ENCODE measurements at regions not wholly inside any gene's neighbourhood (a gene's known extent, or its start where the extent isn't known, plus 50 kb on each side); places are given as distances from the start of the nearest gene placed in this dataset.

DNA sequence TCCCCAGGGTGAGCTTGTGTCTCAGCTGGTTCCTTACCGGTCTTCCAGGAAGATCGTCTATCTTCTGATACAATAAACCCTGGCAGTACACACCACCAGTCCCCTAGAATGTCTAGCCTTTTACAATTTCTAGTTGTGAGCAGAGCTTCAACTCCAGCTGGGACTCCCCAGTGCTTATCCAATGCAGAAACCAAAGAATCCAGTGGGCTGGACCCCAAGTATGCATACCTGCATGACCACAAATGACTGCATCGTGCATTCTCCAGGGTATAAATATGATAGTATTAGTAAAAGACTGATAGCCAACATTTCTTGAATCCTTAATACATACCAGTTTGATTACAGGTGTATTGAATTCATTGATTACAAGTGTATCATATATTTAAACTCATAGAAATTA lies 176.0 kb downstream of the SATB1 start:
- Histone ChIP-seq H3K4me1 (ENCODE audit: insufficient read depth, low read length) (no peaks in the 10 kb centered on the region), H3K9me3 (ENCODE audit: low read depth, low read length) (no peaks in the 10 kb centered on the region), H3K27me3 (ENCODE audit: insufficient read depth, low read length) (no peaks in the 10 kb centered on the region), H3K4me2 (ENCODE audit: insufficient read depth, low read length) (no peak overlapping the region), H2AFZ (ENCODE audit: low read length) (no peak overlapping the region), H3K79me2 (ENCODE audit: insufficient read depth, low read length) (no peaks in the 10 kb centered on the region), H3K27ac (ENCODE audit: low read depth, low read length) (no peak overlapping the region), H4K20me1 (ENCODE audit: insufficient read depth, low read length) (no peaks in the 10 kb centered on the region), H3K4me3 (ENCODE audit: insufficient read depth, low read length) (no peak overlapping the region), H3K36me3 (ENCODE audit: insufficient read depth, low read length) (no peaks in the 10 kb centered on the region)
- TF ChIP-seq, protein P1, sequence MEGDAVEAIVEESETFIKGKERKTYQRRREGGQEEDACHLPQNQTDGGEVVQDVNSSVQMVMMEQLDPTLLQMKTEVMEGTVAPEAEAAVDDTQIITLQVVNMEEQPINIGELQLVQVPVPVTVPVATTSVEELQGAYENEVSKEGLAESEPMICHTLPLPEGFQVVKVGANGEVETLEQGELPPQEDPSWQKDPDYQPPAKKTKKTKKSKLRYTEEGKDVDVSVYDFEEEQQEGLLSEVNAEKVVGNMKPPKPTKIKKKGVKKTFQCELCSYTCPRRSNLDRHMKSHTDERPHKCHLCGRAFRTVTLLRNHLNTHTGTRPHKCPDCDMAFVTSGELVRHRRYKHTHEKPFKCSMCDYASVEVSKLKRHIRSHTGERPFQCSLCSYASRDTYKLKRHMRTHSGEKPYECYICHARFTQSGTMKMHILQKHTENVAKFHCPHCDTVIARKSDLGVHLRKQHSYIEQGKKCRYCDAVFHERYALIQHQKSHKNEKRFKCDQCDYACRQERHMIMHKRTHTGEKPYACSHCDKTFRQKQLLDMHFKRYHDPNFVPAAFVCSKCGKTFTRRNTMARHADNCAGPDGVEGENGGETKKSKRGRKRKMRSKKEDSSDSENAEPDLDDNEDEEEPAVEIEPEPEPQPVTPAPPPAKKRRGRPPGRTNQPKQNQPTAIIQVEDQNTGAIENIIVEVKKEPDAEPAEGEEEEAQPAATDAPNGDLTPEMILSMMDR (IDR thresholded peaks at IDR 0.05; ENCODE audit: extremely low read depth, low read depth, low read length): no peak
- no peak for DNase-seq (ENCODE audit: insufficient read length, low spot score, missing footprints)

DNA sequence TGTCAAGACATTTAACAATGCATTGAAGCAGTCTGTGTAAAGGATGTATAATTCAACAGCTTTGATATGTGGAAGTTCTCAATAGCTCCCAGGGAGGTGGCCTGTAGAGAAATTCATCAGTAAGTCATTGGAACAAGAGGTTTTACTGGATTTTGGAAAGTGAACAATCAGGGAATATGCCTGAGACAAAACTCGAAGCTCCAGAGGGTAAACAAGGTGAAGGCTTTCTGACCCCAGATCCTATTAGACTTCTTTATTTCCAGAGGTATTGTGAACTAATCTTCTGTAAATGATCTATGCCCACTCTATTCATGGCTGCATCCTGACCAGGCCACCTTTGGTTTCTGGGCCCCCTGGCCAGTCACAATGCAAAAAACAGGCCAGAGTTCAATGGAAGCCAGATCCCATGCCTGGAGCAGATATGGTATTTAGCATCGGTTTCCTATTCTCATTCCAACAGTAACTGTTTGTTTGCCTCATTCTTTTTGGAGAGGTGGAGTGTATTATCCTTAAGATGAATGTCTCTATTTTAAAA lies 177.3 kb downstream of the SATB1 start:
- Histone ChIP-seq H3K4me2 (ENCODE audit: insufficient read depth, low read length) (no peak overlapping the region), H3K27ac (ENCODE audit: low read depth, low read length) (no peak overlapping the region), H3K27me3 (ENCODE audit: insufficient read depth, low read length) (no peaks in the 10 kb centered on the region), H2AFZ (ENCODE audit: low read length) (no peak overlapping the region), H3K36me3 (ENCODE audit: insufficient read depth, low read length) (no peaks in the 10 kb centered on the region), H3K9me3 (ENCODE audit: low read depth, low read length) (no peaks in the 10 kb centered on the region), H4K20me1 (ENCODE audit: insufficient read depth, low read length) (no peaks in the 10 kb centered on the region), H3K79me2 (ENCODE audit: insufficient read depth, low read length) (no peaks in the 10 kb centered on the region), H3K4me1 (ENCODE audit: insufficient read depth, low read length) (no peaks in the 10 kb centered on the region), H3K4me3 (ENCODE audit: insufficient read depth, low read length) (no peak overlapping the region)
- no peak for DNase-seq (ENCODE audit: insufficient read length, low spot score, missing footprints)
- TF ChIP-seq, protein P1 (IDR thresholded peaks at IDR 0.05; ENCODE audit: extremely low read depth, low read depth, low read length): no peak

DNA sequence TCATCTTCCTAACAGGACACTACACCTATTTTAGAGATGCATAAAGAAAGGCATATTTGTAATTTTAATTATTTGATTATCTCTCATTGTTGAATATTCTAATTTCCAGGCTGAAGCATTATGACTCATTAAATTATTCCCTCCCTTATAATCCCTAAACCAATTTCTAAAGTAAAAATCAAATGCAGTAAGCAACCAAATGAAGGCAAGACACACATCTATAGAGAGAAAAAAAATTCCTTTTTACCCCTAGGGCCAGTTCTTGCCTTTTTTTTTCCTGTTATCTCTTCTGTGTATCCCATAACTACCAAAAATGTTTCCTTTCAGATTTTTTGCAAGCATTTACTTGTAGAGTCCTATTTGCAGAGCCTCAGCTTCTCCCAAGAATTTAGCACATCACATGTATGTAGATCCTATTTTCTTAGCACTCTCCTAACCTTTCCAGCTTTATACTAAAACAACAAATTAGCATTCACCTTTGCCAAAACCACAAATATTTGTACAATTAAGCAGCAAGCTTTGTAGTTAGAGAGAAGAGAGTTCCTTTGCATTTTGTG lies 177.9 kb downstream of the SATB1 start:
- Histone ChIP-seq H4K20me1 (ENCODE audit: insufficient read depth, low read length) (no peaks in the 10 kb centered on the region), H3K4me1 (ENCODE audit: insufficient read depth, low read length) (no peaks in the 10 kb centered on the region), H3K27ac (ENCODE audit: low read depth, low read length) (no peak overlapping the region), H3K4me2 (ENCODE audit: insufficient read depth, low read length) (no peak overlapping the region), H3K4me3 (ENCODE audit: insufficient read depth, low read length) (no peak overlapping the region), H2AFZ (ENCODE audit: low read length) (no peak overlapping the region), H3K79me2 (ENCODE audit: insufficient read depth, low read length) (no peaks in the 10 kb centered on the region), H3K9me3 (ENCODE audit: low read depth, low read length) (no peaks in the 10 kb centered on the region), H3K36me3 (ENCODE audit: insufficient read depth, low read length) (no peaks in the 10 kb centered on the region), H3K27me3 (ENCODE audit: insufficient read depth, low read length) (no peaks in the 10 kb centered on the region)
- DNase-seq (ENCODE audit: insufficient read length, low spot score, missing footprints): no peak
- TF ChIP-seq, protein P1 (IDR thresholded peaks at IDR 0.05; ENCODE audit: extremely low read depth, low read depth, low read length): no peak

DNA sequence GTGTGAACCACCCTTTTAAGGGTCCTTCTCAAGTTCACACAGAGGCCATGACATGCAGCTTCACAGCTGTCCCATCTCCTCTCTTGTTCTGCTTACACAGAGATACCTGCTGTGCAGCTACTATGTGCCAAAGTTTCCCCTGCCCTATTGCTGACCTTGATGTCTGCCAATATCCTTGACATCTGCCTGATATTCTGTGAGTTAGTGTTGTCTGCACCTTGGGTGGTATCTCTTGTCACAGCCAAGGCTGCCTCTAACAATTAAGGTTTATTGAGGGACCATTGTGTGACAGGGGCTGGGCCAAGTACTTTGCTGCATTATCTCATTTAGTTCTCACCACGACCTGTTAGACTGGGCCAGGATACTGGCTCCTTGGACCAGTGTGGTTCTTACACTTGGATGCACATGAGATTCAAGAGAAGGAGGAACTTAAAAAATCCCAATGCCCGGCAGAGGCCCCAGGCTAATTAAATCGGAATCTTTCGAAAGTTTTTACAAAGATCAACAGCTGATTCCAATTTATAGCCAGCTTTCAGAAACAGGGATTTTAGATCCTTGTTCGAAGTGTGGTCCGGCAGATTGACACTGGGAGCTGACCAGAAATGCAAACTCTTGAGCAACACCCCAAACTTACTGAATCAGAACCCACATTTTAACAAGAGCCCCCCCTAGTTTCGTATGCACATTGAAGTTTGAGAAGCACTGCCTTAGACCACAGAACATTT lies 178.6 kb downstream of the SATB1 start:
- H2AFZ ChIP-seq (ENCODE audit: low read length): no peak overlapping the region
- no peak for DNase-seq (ENCODE audit: insufficient read length, low spot score, missing footprints)
- H3K27me3 ChIP-seq (ENCODE audit: insufficient read depth, low read length): no peaks in the 10 kb centered on the region
- H3K27ac ChIP-seq (ENCODE audit: low read depth, low read length): no peak overlapping the region
- H3K9me3 ChIP-seq (ENCODE audit: low read depth, low read length): no peaks in the 10 kb centered on the region
- H4K20me1 ChIP-seq (ENCODE audit: insufficient read depth, low read length): no peaks in the 10 kb centered on the region
- H3K4me3 ChIP-seq (ENCODE audit: insufficient read depth, low read length): no peak overlapping the region
- H3K36me3 ChIP-seq (ENCODE audit: insufficient read depth, low read length): no peaks in the 10 kb centered on the region
- H3K79me2 ChIP-seq (ENCODE audit: insufficient read depth, low read length): no peaks in the 10 kb centered on the region
- TF ChIP-seq, protein P1 (IDR thresholded peaks at IDR 0.05; ENCODE audit: extremely low read depth, low read depth, low read length): no peak
- H3K4me1 ChIP-seq (ENCODE audit: insufficient read depth, low read length): no peaks in the 10 kb centered on the region
- H3K4me2 ChIP-seq (ENCODE audit: insufficient read depth, low read length): no peak overlapping the region
